K562 (cell line): ENCODE measurements at regions not wholly inside any gene's neighbourhood (a gene's known extent, or its start where the extent isn't known, plus 50 kb on each side); places are given as distances from the start of the nearest gene placed in this dataset.

ENCODE experiments used
- ATAC-seq: fragments of 200-7000 bp; cut with Tn5 transposase; 3 replicates; pipeline ENCODE4 v1.9.1; 2020; ENCODE audit warnings: moderate library complexity
- BruUV-seq: library from RNA; stranded (reverse); fragments of 400-500 nt; replicated peaks from 2 replicates; lab custom pipeline; 2021; lab: Mats Ljungman, UMichigan
- CTCF ChIA-PET: fragments of 300-600 bp; formaldehyde crosslinking; extraction: SDS; loops from one replicate; lab custom pipeline; 2021; ENCODE audit warnings: low intra/inter-chr PET ratio; lab: Yijun Ruan, JAX
- POLR2A ChIA-PET: fragments of 300-600, 350-650 bp; sonication (Branson Sonifier 250); formaldehyde crosslinking; extraction: SDS; loops from one replicate; lab custom pipeline; 2021; ENCODE audit warnings: antibody characterized with exemption, inconsistent platforms; lab: Yijun Ruan, JAX
- DNase-seq, 4 experiments: peaks; one replicate each; pipeline versions ENCODE4 v3.0.0 to v3.0.0-alpha.2; 2011 to 2018; ENCODE audit warnings: low spot score in 3 of 4, mixed read lengths in 3 of 4; ENCODE audit errors: extremely low read depth in 1 of 4
- FAIRE-seq: peaks from 2 replicates; lab custom pipeline; 2011; peaks lifted over from hg19 to GRCh38; lab: Jason Lieb, UNC
- H2AFZ ChIP-seq: 2 replicates; pipeline ENCODE4 v1.6.0; 2011; ENCODE audit warnings: low read depth, low read length, control low read depth, inconsistent platforms
- H3K27ac ChIP-seq: fragments of 200-600 bp; 3 replicates; pipeline ENCODE4 v1.8.0; 2011; ENCODE audit warnings: low read depth, mild to moderate bottlenecking, control low read depth, inconsistent platforms, low read length, moderate library complexity, mixed read lengths; ENCODE audit errors: extremely low read depth
- H3K27me3 ChIP-seq, 2 experiments: fragments of 300-600 bp in 1 of 2; 2 replicates in 1 of 2; 3 replicates in 1 of 2; pipeline versions ENCODE4 v1.6.0 to v1.8.0; 2011; ENCODE audit warnings: inconsistent platforms in 2 of 2, low read length in 2 of 2, mild to moderate bottlenecking in 1 of 2, mixed read lengths in 1 of 2, moderate library complexity in 1 of 2; ENCODE audit not compliant: control insufficient read depth in 2 of 2, insufficient read depth in 2 of 2
- H3K36me3 ChIP-seq: fragments of 300-600 bp; 3 replicates; pipeline ENCODE4 v1.8.0; 2011; ENCODE audit warnings: mild to moderate bottlenecking, low read length, inconsistent platforms; ENCODE audit not compliant: control insufficient read depth, insufficient read depth
- H3K4me1 ChIP-seq, 2 experiments: fragments of 200-600 bp in 1 of 2; replicated peaks in 1 of 2; 2 replicates in 1 of 2; 3 replicates in 1 of 2; pipeline versions ENCODE4 v1.5.1 to v1.8.0; 2011; ENCODE audit warnings: inconsistent platforms in 2 of 2, low read length in 2 of 2, mild to moderate bottlenecking in 1 of 2, mixed read lengths in 1 of 2, moderate library complexity in 1 of 2; ENCODE audit not compliant: control insufficient read depth in 2 of 2, insufficient read depth in 2 of 2
- H3K4me2 ChIP-seq: 2 replicates; pipeline ENCODE4 v1.6.1; 2011; ENCODE audit warnings: low read length, control low read depth, inconsistent platforms, mixed read lengths; ENCODE audit not compliant: insufficient read depth
- H3K4me3 ChIP-seq: fragments of 200-600 bp; sonication (generic), shearing (Covaris generic); 2 replicates; pipeline ENCODE4 v1.5.1; 2016; ENCODE audit warnings: control low read depth, inconsistent platforms
- H3K79me2 ChIP-seq: fragments of 200-600 bp; 3 replicates; pipeline ENCODE4 v1.8.0; 2011; ENCODE audit warnings: low read length, inconsistent platforms; ENCODE audit not compliant: control insufficient read depth, insufficient read depth
- H3K9ac ChIP-seq, 2 experiments: 2 replicates each; pipeline versions ENCODE4 v1.6.0 to v1.6.1; 2011; ENCODE audit warnings: low read depth in 2 of 2, low read length in 2 of 2, control low read depth in 1 of 2, inconsistent platforms in 1 of 2, mild to moderate bottlenecking in 1 of 2, mixed read lengths in 1 of 2; ENCODE audit not compliant: insufficient read depth in 1 of 2
- H3K9me1 ChIP-seq: one replicate; pipeline ENCODE4 v1.6.0; 2011; ENCODE audit warnings: inconsistent platforms, mild to moderate bottlenecking, low read length, moderate library complexity; ENCODE audit not compliant: control insufficient read depth, insufficient read depth
- H3K9me3 ChIP-seq: replicated peaks from 2 replicates; pipeline ENCODE4 v1.5.1; 2011; ENCODE audit warnings: low read depth, low read length, inconsistent platforms; ENCODE audit not compliant: control insufficient read depth, insufficient read depth
- H4K20me1 ChIP-seq: replicated peaks from 2 replicates; pipeline ENCODE4 v1.6.1; 2011; ENCODE audit warnings: low read length, inconsistent platforms, mixed read lengths; ENCODE audit not compliant: control insufficient read depth, insufficient read depth
- C11orf30 ChIP-seq: fragments of 450-650 bp; IDR thresholded peaks from 2 replicates; pipeline ENCODE4 v1.6.1; 2016; ENCODE audit warnings: low read depth, mild to moderate bottlenecking
- MAFF ChIP-seq: IDR thresholded peaks from 2 replicates; pipeline ENCODE4 v1.6.1; 2012; ENCODE audit warnings: low read length, improper control_type of control experiment
- MAFG ChIP-seq: fragments of 450-650 bp; conservative IDR thresholded peaks from 2 replicates; pipeline ENCODE4 v1.6.1; 2016; ENCODE audit warnings: missing genetic modification characterization, missing compliant biosample characterization
- ZNF316 ChIP-seq: fragments of 450-650 bp; IDR thresholded peaks from 2 replicates; pipeline ENCODE4 v1.6.1; 2016
- WGBS: fragments of 100-300 bp; shearing (Covaris generic); methylation state at CpG from one replicate; pipeline ENCODE4 v1.1.6; 2016; ENCODE audit warnings: low coverage, mixed read lengths; ENCODE audit not compliant: insufficient coverage; ENCODE audit errors: missing lambda C conversion rate; 5-methylcytosine and 5-hydroxymethylcytosine counted together
- in situ Hi-C: fragments of 300-500 bp; cut with MboI; formaldehyde crosslinking; loops from 4 replicates; pipeline ENCODE4 v1.15.0; 2018; ENCODE audit warnings: inconsistent platforms, mixed read lengths
- intact Hi-C: fragments of 100-400 bp; cut with micrococcal nuclease; formaldehyde crosslinking; loops from 2 replicates; pipeline ENCODE4 v1.14.2; 2022
- TF ChIP-seq, protein P1 (sequence below), 2 experiments: IDR thresholded peaks in 1 of 2; conservative IDR thresholded peaks in 1 of 2; 2 replicates each; pipeline ENCODE4 v1.6.1; 2016; ENCODE audit warnings: low read depth in 2 of 2, mild to moderate bottlenecking in 1 of 2, missing compliant biosample characterization in 1 of 2, missing genetic modification characterization in 1 of 2, moderate library complexity in 1 of 2

DNA sequence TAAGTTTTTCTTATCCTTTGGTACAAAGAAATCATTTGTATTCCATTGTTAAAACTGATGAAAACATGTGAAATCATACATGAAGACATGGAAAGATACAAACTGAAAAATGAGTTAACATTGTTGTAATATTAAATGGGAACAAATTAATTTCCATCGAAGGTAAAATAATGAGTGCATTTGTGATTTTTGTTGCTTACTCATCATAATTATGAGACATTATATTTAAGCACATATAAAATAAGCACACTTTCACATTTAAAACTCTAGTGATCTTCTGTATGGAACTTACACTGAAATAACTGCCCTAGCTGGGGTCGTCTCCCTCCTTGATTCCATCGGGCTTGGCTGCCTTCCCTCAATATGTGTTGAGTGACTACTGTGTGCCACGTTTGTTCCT lies 204.2 kb upstream of the PRPS1L1 start:
- FAIRE-seq, result no peak
- Histone ChIP-seq H4K20me1 (no peaks in the 10 kb centered on the region), H3K9me3 (no peaks in the 10 kb centered on the region), H3K4me2 (no peak overlapping the region), H3K9ac (no peak overlapping the region), H3K36me3 (no peaks in the 10 kb centered on the region), H3K4me1 (no peaks in the 10 kb centered on the region; a peak in 2 of 5 replicates), H3K27me3 (no peaks in the 10 kb centered on the region), H3K9me1 (no peaks in the 10 kb centered on the region), H2AFZ (peak overlapping the region; percentile 46; the same call in 1 of the 2 replicates), H3K27ac (no peak overlapping the region), H3K4me3 (no peak overlapping the region), H3K79me2 (no peaks in the 10 kb centered on the region)
- intact Hi-C loops, result no loop called here
- no TSS peak for BruUV-seq
- WGBS, result 23% methylated on average over 4 of the region's 4 CpGs
- CTCF ChIA-PET, result no interaction called here
- ATAC-seq, result no peak
- peak; percentile 56 for TF ChIP-seq MAFF
- TF ChIP-seq, protein P1, sequence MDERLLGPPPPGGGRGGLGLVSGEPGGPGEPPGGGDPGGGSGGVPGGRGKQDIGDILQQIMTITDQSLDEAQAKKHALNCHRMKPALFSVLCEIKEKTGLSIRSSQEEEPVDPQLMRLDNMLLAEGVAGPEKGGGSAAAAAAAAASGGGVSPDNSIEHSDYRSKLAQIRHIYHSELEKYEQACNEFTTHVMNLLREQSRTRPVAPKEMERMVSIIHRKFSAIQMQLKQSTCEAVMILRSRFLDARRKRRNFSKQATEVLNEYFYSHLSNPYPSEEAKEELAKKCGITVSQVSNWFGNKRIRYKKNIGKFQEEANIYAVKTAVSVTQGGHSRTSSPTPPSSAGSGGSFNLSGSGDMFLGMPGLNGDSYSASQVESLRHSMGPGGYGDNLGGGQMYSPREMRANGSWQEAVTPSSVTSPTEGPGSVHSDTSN (CRISPR knock-in tag; IDR thresholded peaks at IDR 0.05; ENCODE audit: low read depth), result no peak
- TF ChIP-seq, protein P1 (tag; conservative IDR thresholded peaks at IDR 0.05; ENCODE audit: low read depth), result no peak
- peak; percentile 72 for TF ChIP-seq C11orf30
- TF ChIP-seq MAFG, result peak; percentile 58
- peak; percentile 88 for TF ChIP-seq ZNF316
- in situ Hi-C loops, result no loop called here
- no peak for DNase-seq
- POLR2A ChIA-PET, result interaction anchor here (0.6 kb wide), 1 partner anchor 82 kb away, joined by 3 read pairs; no protein-coding TSS in a partner anchor
